CD4-positive, alpha-beta memory T cell (primary cell): ENCODE measurements at regions not wholly inside any gene's neighbourhood (a gene's known extent, or its start where the extent isn't known, plus 50 kb on each side); places are given as distances from the start of the nearest gene placed in this dataset.
"Not testable (repeated sequence)": the region's sequence is repeated elsewhere in the genome, so short reads cannot be mapped to it uniquely, and the experiment has no call there.

Experiments used
- CTCF ChIA-PET: fragments of 350-600 bp; sonication (Branson Sonifier 250); formaldehyde crosslinking; loops from one replicate; lab custom pipeline; 2021; ENCODE audit warnings: inconsistent platforms; ENCODE audit not compliant: partially characterized antibody; lab: Charles Lee
- POLR2A ChIA-PET: fragments of 350-600 bp; sonication (Branson Sonifier 250); formaldehyde crosslinking; loops from one replicate; lab custom pipeline; 2021; ENCODE audit not compliant: partially characterized antibody; lab: Charles Lee
- DNase-seq, 5 donors: peaks; one replicate each; pipeline versions ENCODE4 v3.0.0 to v3.0.0-alpha.2; 2020 to 2022; ENCODE audit warnings: mixed read lengths in 1 of 5
- H3K27ac ChIP-seq: one replicate; pipeline ENCODE4 v1.7.0; 2013; ENCODE audit warnings: low read depth, low read length
- H3K27me3 ChIP-seq: 2 replicates; pipeline ENCODE4 v1.7.0; 2013; ENCODE audit warnings: mild to moderate bottlenecking, low read length, moderate library complexity; ENCODE audit not compliant: insufficient read depth
- H3K36me3 ChIP-seq: 2 replicates; pipeline ENCODE4 v1.7.0; 2013; ENCODE audit warnings: mild to moderate bottlenecking, low read length, moderate library complexity; ENCODE audit not compliant: insufficient read depth
- H3K4me1 ChIP-seq: 2 replicates; pipeline ENCODE4 v1.7.0; 2013; ENCODE audit warnings: mild to moderate bottlenecking, low read length, moderate library complexity; ENCODE audit not compliant: insufficient read depth
- H3K4me3 ChIP-seq, 2 donors: one replicate each; pipeline ENCODE4 v1.7.0; 2013; ENCODE audit warnings: low read length in 2 of 2, mild to moderate bottlenecking in 1 of 2
- H3K9me3 ChIP-seq, 2 donors: one replicate each; pipeline ENCODE4 v1.7.0; 2013; ENCODE audit warnings: low read length in 2 of 2, control low read depth in 1 of 2; ENCODE audit not compliant: control insufficient read depth in 1 of 2
- H3K27ac Mint-ChIP-seq, 7 donors: one replicate each; pipeline ENCODE4 v1.8.0; 2020 to 2021; ENCODE audit warnings: mixed read lengths in 7 of 7, mild to moderate bottlenecking in 6 of 7, inconsistent platforms in 3 of 7, moderate library complexity in 3 of 7
- H3K27me3 Mint-ChIP-seq, 2 donors: one replicate each; pipeline ENCODE4 v1.8.0; 2020 to 2021; ENCODE audit warnings: mixed read lengths in 2 of 2
- H3K36me3 Mint-ChIP-seq, 2 donors: one replicate each; pipeline ENCODE4 v1.8.0; 2020 to 2021; ENCODE audit warnings: mixed read lengths in 2 of 2, inconsistent platforms in 1 of 2, mild to moderate bottlenecking in 1 of 2
- H3K4me1 Mint-ChIP-seq, 4 donors: one replicate each; pipeline ENCODE4 v1.8.0; 2020 to 2021; ENCODE audit warnings: mixed read lengths in 4 of 4, mild to moderate bottlenecking in 1 of 4
- H3K4me3 Mint-ChIP-seq, 8 donors: one replicate each; pipeline ENCODE4 v1.8.0; 2020 to 2021; ENCODE audit warnings: mixed read lengths in 8 of 8, mild to moderate bottlenecking in 7 of 8, moderate library complexity in 6 of 8, inconsistent platforms in 3 of 8
- H3K9me3 Mint-ChIP-seq, 8 donors: one replicate each; pipeline ENCODE4 v1.8.0; 2020 to 2021; ENCODE audit warnings: mixed read lengths in 8 of 8, mild to moderate bottlenecking in 5 of 8, inconsistent platforms in 3 of 8, moderate library complexity in 1 of 8
- intact Hi-C: fragments of 100-400 bp; cut with micrococcal nuclease; formaldehyde crosslinking; loops from one replicate; pipeline ENCODE4 v1.15.1; 2023

DNA sequence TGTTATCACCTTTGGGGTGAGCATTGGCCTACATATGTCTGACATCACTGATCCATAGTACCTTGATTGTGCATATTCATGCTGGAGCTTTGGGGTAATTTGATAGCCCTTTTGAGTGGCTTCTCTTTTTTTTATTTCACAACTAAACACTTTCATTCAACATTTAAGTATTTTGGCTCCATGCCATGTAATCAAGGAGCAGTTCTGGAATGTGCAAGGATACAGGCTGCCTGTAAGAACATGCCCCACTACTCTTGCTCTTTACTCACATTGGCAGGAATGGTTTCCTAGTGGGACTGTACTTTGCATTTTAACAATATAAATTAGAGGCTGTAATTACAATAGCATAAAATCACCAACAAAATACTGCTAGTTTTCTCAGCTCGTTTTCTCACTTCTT, 300.7 kb upstream of the SPAG17 start:
- H3K36me3 ChIP-seq: no peaks in the 10 kb centered on the region
- no peaks in the 10 kb centered on the region for H3K27me3 Mint-ChIP-seq
- no peak for DNase-seq
- H3K27ac Mint-ChIP-seq: no peak overlapping the region
- intact Hi-C loops: no loop called here
- H3K9me3 Mint-ChIP-seq: peaks cover 2 to 21% (median 8%) of the 10 kb centered on the region in 8 donors
- ChIA-PET CTCF (no interaction called here), POLR2A (no interaction called here)
- no peaks in the 10 kb centered on the region for H3K4me1 Mint-ChIP-seq
- H3K4me1 ChIP-seq: no peaks in the 10 kb centered on the region
- no peak overlapping the region for H3K4me3 ChIP-seq
- H3K27ac ChIP-seq: no peak overlapping the region
- H3K9me3 ChIP-seq: no peaks in the 10 kb centered on the region
- H3K36me3 Mint-ChIP-seq: no peaks in the 10 kb centered on the region
- no peak overlapping the region for H3K4me3 Mint-ChIP-seq
- no peaks in the 10 kb centered on the region for H3K27me3 ChIP-seq

DNA sequence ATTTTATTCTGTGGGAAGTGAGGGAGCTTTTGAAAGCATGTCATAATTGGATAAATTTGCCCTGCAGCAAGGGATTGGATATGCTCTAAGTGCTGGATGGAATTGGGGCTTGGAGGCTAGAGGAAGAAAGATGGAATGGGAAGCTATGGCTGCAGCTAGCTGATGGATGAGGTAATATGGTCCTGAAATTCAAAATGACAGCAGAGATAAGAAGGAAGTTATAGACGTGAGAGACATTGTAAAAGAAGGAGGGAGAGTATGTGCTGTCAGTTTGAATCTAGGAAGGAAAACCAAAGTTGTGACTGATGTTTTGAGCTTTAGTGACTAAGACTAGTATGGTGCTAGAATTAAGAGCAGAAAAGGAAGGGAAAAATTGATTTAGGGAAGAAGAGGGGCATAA, 299.9 kb upstream of the SPAG17 start:
- no peak overlapping the region for H3K4me3 ChIP-seq
- intact Hi-C loops: no loop called here
- no peaks in the 10 kb centered on the region for H3K4me1 ChIP-seq
- H3K27ac ChIP-seq: no peak overlapping the region
- Mint-ChIP-seq H3K27ac (no peak overlapping the region), H3K27me3 (no peaks in the 10 kb centered on the region), H3K4me3 (no peak overlapping the region), H3K9me3 (peaks cover 2 to 22% (median 8%) of the 10 kb centered on the region in 8 donors), H3K4me1 (no peaks in the 10 kb centered on the region), H3K36me3 (no peaks in the 10 kb centered on the region)
- ChIA-PET CTCF (no interaction called here), POLR2A (no interaction called here)
- H3K36me3 ChIP-seq: no peaks in the 10 kb centered on the region
- DNase-seq: no peak
- no peaks in the 10 kb centered on the region for H3K9me3 ChIP-seq
- H3K27me3 ChIP-seq: no peaks in the 10 kb centered on the region

DNA sequence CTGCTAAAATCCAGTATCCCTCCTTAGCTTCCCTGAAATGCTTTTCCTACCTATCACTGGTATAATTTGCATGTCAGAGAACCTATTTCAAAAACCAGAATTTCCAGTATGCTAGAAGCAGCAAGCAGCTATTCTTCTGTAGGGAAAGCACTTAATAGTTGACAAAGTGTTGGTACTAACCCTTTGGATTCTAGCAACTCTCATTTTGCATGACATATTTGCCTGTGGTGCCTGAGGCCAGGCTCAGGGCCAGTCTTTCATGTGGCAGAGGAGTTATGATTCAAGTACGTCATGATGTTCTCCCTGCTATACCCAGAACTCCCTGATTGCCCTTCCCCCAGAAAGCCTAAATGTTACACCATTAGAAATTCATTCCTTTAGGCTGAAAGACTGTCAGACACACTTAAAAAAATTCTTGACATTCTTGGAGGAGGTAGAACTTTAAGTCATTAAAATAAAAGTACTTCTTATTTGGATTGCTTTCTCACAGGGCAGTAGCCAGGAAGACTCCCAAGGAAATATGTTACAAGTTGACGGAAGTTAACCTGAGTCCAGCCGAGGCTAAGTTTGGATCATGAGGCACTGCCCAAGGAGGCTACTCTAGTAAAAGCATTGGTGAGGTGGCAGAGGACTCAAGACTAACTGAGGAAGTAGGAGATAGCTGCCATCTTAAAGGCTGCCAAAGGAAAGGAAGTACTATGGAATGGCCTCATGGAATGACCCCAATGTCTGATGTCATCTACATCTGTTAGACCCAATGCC, 298.4 kb upstream of the SPAG17 start:
- Histone ChIP-seq H3K4me3 (no peak overlapping the region), H3K27me3 (no peaks in the 10 kb centered on the region)
- POLR2A ChIA-PET: no interaction called here

DNA sequence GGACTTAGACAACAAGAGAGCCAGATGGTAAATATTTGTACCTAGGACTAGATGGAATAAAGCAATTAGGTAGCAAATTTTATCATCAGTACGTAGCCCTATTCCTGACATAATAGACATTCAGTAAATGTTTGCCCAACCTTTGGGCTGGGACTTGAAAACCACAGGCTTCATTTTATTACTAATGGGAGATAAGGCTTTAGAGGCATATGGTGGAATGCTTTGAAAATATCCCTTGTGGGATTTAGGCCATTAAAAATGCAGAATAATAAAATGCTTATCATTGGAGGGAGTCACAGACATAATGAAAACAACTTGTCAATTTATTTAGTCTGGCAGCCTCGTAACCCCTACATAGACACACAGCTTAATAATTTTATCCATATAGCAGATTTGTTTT, 296.1 kb upstream of the SPAG17 start:
- H3K9me3 ChIP-seq: no peaks in the 10 kb centered on the region
- H3K36me3 Mint-ChIP-seq: no peaks in the 10 kb centered on the region

More for the DNA sequence above, 298.4 kb upstream of the SPAG17 start:
- intact Hi-C loops: no loop called here
- Histone ChIP-seq H3K9me3 (no peaks in the 10 kb centered on the region), H3K27ac (no peak overlapping the region), H3K36me3 (no peaks in the 10 kb centered on the region), H3K4me1 (no peaks in the 10 kb centered on the region)
- no peak overlapping the region for H3K4me3 Mint-ChIP-seq
- no peak overlapping the region for H3K27ac Mint-ChIP-seq
- CTCF ChIA-PET: no interaction called here
- H3K9me3 Mint-ChIP-seq: peaks cover 0 to 19% (median 8%) of the 10 kb centered on the region in 8 donors
- H3K4me1 Mint-ChIP-seq: no peaks in the 10 kb centered on the region
- H3K36me3 Mint-ChIP-seq: no peaks in the 10 kb centered on the region
- H3K27me3 Mint-ChIP-seq: no peaks in the 10 kb centered on the region
- no peak for DNase-seq

DNA sequence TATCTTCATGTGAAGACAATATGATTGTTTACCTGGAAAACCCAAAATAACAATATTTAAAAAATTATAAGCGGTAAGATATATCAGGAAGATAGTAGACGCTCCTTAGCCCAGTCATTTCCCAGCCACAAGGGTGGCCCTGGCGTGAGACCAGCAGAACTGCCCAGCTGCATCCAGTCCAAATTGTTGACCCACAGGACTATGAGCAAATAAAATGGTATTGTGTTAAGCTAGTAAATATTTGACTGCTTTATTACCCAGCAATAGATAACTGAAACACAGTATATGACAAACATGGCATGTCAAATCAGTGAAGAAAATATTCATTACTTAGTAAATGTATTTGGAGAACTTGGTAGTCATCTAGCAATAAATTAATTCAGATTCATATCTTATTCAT, 294.3 kb upstream of the SPAG17 start:
- intact Hi-C loops: no loop called here
- no peaks in the 10 kb centered on the region for H3K27me3 Mint-ChIP-seq

More for the DNA sequence above, 296.1 kb upstream of the SPAG17 start:
- intact Hi-C loops: no loop called here
- no peak overlapping the region for H3K4me3 ChIP-seq
- no peaks in the 10 kb centered on the region for H3K4me1 ChIP-seq
- ChIA-PET CTCF (no interaction called here), POLR2A (no interaction called here)
- peaks cover 3 to 17% (median 7%) of the 10 kb centered on the region in 8 donors for H3K9me3 Mint-ChIP-seq
- no peaks in the 10 kb centered on the region for H3K4me1 Mint-ChIP-seq
- DNase-seq: no peak
- H3K27me3 ChIP-seq: no peaks in the 10 kb centered on the region
- H3K27ac Mint-ChIP-seq: no peak overlapping the region
- H3K36me3 ChIP-seq: no peaks in the 10 kb centered on the region
- H3K27ac ChIP-seq: no peak overlapping the region
- H3K4me3 Mint-ChIP-seq: no peak overlapping the region
- no peaks in the 10 kb centered on the region for H3K27me3 Mint-ChIP-seq

DNA sequence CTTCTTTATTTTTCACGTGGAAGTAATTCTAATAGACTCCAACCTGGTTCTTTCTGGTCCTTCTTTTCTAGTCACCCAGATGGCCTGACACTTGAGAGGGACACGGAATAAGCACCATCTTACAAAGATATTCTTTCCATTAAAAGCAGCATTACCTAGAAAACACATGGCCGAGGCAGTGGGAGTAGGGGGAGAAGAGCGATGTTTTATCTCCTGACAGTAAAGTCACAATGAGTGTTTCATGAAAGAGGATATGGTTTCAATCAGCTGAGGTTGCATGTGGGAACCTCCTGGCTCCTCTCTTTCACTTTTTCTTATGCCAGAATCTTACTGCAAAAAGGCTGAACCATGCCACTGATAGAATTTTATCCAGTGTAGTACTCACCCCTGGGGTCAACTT, 288.8 kb upstream of the SPAG17 start:
- Histone ChIP-seq H3K27me3 (no peaks in the 10 kb centered on the region), H3K27ac (no peak overlapping the region), H3K4me3 (no peak overlapping the region), H3K4me1 (no peaks in the 10 kb centered on the region), H3K9me3 (no peaks in the 10 kb centered on the region), H3K36me3 (no peaks in the 10 kb centered on the region)
- CTCF ChIA-PET: no interaction called here
- intact Hi-C loops: no loop called here
- POLR2A ChIA-PET: no interaction called here
- H3K4me3 Mint-ChIP-seq: no peak overlapping the region
- H3K9me3 Mint-ChIP-seq: peaks cover 3 to 23% (median 7%) of the 10 kb centered on the region in 8 donors
- no peaks in the 10 kb centered on the region for H3K36me3 Mint-ChIP-seq
- no peak overlapping the region for H3K27ac Mint-ChIP-seq
- no peak for DNase-seq
- no peaks in the 10 kb centered on the region for H3K4me1 Mint-ChIP-seq
- H3K27me3 Mint-ChIP-seq: no peaks in the 10 kb centered on the region

More for the DNA sequence above, 294.3 kb upstream of the SPAG17 start:
- no peak for DNase-seq
- Mint-ChIP-seq H3K4me1 (no peaks in the 10 kb centered on the region), H3K27ac (no peak overlapping the region), H3K9me3 (peaks cover 4 to 19% (median 9%) of the 10 kb centered on the region in 8 donors), H3K4me3 (no peak overlapping the region), H3K36me3 (no peaks in the 10 kb centered on the region)
- no peaks in the 10 kb centered on the region for H3K27me3 ChIP-seq
- CTCF ChIA-PET: no interaction called here
- POLR2A ChIA-PET: no interaction called here
- no peaks in the 10 kb centered on the region for H3K36me3 ChIP-seq
- no peak overlapping the region for H3K27ac ChIP-seq
- no peaks in the 10 kb centered on the region for H3K4me1 ChIP-seq
- no peak overlapping the region for H3K4me3 ChIP-seq
- no peaks in the 10 kb centered on the region for H3K9me3 ChIP-seq

DNA sequence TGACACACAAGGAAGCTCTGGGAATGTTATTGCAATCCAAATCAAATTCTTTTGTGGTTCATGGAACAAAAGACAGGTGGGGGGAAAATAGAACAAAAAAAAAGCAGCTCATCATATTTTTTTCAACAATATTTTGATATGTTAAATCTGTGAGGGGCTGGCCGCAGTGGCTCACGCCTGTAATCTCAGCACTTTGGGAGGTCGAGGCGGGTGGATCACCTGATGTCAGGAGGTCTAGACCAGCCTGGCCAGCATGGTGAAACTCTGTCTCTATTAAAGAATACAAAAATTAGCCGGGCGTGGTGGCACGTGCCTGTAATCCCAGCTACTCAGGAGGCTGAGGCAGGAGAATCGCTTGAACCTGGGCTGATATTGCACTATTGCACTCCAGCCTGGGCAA, 279.4 kb upstream of the SPAG17 start:
- H3K4me1 Mint-ChIP-seq, H3K4me1 ChIP-seq, POLR2A ChIA-PET, H3K36me3 Mint-ChIP-seq, H3K27ac Mint-ChIP-seq, H3K27me3 ChIP-seq, H3K4me3 ChIP-seq, DNase-seq, H3K4me3 Mint-ChIP-seq, intact Hi-C loops, H3K27ac ChIP-seq, H3K9me3 ChIP-seq, CTCF ChIA-PET, H3K27me3 Mint-ChIP-seq, H3K36me3 ChIP-seq: not testable (repeated sequence)
- peaks cover 5 to 37% (median 23%) of the 10 kb centered on the region in 8 donors for H3K9me3 Mint-ChIP-seq
